GM13976 (cell line): ENCODE measurements at regions not wholly inside any gene's neighbourhood (a gene's known extent, or its start where the extent isn't known, plus 50 kb on each side); places are given as distances from the start of the nearest gene placed in this dataset.

ENCODE experiments used
- DNase-seq: peaks from one replicate; pipeline ENCODE4 v3.0.0; 2012; ENCODE audit warnings: low spot score
- in situ Hi-C: fragments of 300-500 bp; cut with MboI; formaldehyde crosslinking; loops from one replicate; pipeline ENCODE4 v1.12.0; 2022; ENCODE audit warnings: low sequenced_read_pairs, mixed read lengths, inconsistent platforms; ENCODE audit not compliant: unreplicated experiment
- TF ChIP-seq, protein P1 (sequence below): IDR thresholded peaks from 2 replicates; pipeline ENCODE4 v1.5.1; 2012; ENCODE audit warnings: borderline replicate concordance, mild to moderate bottlenecking; ENCODE audit not compliant: insufficient read depth; ENCODE audit errors: extremely low read depth, missing control alignments, control extremely low read depth

DNA sequence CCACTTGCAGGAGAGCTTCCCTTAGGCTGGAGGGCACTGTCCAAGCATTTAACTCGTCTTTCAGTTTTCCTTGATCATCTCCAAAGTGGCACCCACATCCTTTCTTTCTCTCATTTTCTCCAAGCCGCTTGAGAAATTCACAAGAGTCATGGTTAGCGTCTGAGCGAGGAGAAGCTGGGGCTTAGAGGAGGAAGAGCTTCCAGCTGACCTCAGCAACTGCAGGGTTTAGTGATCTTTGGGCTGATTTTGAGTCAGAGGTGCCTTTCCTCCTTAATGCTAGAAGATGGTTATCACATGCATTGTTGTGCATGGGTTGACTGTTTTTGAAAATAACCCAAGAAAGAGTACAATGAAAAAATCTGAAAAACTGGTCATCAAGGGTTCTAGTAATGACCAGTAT, 134.7 kb downstream of the GADD45G start:
- TF ChIP-seq, protein P1, sequence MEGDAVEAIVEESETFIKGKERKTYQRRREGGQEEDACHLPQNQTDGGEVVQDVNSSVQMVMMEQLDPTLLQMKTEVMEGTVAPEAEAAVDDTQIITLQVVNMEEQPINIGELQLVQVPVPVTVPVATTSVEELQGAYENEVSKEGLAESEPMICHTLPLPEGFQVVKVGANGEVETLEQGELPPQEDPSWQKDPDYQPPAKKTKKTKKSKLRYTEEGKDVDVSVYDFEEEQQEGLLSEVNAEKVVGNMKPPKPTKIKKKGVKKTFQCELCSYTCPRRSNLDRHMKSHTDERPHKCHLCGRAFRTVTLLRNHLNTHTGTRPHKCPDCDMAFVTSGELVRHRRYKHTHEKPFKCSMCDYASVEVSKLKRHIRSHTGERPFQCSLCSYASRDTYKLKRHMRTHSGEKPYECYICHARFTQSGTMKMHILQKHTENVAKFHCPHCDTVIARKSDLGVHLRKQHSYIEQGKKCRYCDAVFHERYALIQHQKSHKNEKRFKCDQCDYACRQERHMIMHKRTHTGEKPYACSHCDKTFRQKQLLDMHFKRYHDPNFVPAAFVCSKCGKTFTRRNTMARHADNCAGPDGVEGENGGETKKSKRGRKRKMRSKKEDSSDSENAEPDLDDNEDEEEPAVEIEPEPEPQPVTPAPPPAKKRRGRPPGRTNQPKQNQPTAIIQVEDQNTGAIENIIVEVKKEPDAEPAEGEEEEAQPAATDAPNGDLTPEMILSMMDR = no peak
- in situ Hi-C loops = no loop called here

DNA sequence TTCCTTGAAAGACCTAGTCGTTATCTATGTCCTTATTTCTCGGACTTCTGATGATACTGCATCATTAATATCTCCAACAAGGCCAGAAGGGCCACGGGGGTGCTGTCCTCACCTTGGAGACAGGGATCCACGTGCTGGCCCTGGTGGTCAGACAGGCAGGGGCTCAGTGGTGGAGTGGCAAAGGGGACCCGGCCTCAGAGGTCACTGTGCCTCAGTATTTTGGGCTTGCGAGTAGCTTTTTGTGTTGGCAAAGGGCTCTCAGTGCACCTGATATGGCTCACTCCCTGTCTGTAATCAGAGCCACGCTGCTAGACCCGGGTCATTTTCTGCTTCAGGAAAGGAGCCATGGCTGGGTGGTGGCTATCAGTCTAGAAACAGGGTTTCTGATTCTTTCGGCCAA, 135.1 kb downstream of the GADD45G start:
- TF ChIP-seq, protein P1 = no peak
- DNase-seq = no peak
- in situ Hi-C loops = no loop called here

More for the DNA sequence above, 134.7 kb downstream of the GADD45G start:
- no peak for DNase-seq

DNA sequence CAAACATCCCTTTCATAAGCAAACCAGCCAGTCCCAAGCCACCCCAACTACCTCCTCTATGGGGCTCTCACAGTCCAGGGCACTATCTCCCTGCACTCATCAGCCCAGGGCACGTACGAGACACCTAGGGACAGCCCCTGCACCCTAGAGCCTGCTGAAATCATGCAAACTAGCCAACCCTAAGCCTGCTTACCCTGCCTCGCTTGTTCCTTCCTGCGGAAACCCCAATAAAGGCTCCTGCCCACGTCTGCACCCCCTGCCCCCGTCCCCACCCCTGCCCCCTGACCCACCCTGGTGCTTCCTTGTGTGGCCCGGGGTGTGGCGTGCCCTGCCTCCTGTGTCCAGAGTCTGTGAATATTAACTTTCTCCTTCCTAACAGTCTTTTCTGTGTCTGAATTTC, 135.9 kb downstream of the GADD45G start:
- in situ Hi-C loops = no loop called here
- TF ChIP-seq, protein P1 = no peak

DNA sequence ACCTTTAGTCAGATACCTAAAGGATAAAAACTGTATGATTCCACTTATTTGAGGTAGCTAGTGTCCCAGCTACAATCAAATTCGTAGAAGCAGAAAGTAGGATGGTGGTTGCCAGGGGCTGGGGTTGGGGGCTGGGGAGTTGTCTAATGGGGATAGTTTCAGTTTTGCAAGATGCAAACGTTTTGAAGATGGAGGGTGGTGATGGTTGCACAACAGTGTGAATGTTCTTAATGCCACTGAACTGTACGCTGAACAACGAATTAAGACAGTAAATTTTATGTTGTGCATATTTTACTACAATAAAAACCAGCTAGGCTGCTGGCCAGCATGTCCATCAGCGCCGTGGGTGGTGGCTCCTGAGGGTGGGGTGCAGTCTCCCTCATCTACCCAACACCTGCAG, 137.8 kb downstream of the GADD45G start:
- DNase-seq = no peak
- TF ChIP-seq, protein P1 = no peak
- in situ Hi-C loops = no loop called here

More for the DNA sequence above, 135.9 kb downstream of the GADD45G start:
- DNase-seq = peak; percentile 65

DNA sequence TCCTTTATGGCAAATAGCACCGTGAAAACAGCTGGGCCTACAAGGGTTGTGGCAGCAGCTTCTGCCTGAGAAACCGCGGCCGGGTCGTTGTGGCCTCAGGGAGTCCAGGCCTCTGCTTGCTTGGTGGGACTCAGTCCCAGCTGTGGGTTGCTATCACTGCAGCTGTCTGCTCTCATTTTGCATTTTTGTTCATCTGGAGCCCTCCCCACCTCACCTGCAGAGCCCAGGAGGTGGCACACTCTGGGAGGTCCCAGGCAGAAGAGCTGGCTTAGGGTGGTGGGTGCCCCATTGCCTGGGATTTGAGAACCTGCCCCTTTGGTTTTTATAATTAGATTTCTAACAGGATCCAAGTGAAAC, 138.4 kb downstream of the GADD45G start:
- TF ChIP-seq, protein P1 = no peak
- in situ Hi-C loops = no loop called here
- DNase-seq = peak; percentile 61

DNA sequence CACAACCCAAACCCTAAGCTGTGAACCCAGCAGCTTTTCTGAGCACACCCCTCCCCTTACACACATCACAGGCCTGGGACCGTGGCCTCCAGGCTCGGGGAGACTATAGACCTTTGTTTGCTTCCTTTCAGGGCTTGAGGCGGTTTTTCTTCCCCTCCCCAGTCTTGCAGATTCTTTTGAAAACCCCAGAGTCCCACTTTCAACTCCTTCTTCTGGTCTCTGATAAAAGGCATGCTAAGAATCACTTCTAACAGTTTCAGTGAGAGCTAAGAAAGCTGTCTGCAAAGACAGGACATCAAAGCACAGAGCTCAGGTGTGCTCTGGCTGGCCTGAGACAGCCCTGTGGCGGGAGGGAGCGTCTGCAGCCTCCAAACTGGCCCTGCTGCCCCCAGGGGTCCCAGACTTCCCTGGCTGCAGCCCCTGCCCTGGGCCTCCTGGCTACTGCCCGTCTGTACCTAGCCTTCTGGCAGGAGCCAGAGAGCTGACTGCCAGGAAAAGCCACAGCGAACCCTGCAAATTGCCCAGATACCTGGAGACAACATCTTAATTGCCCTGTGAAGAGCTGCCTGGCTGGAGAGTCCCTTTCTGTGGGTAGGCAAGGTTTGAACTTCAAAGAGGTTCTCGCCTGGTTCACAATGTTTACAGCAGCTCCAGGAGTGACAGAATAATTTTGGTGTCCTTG, 138.9 kb downstream of the GADD45G start:
- in situ Hi-C loops = no loop called here
- peak; percentile 76 for DNase-seq
- TF ChIP-seq, protein P1 = no peak
